Smooth muscle cell (in vitro differentiated cells): ENCODE measurements at regions not wholly inside any gene's neighbourhood (a gene's known extent, or its start where the extent isn't known, plus 50 kb on each side); places are given as distances from the start of the nearest gene placed in this dataset.

Experiments used
- DNase-seq: peaks from one replicate; lab custom pipeline; 2025; ENCODE audit not compliant: unreplicated experiment; lab: John Stamatoyannopoulos, UW
- H2AFZ ChIP-seq: fragments of 200-600 bp; sonication (generic); 2 replicates; pipeline ENCODE4 v1.6.0; 2016; ENCODE audit warnings: antibody characterized with exemption, low read depth, mild to moderate bottlenecking
- H3F3A ChIP-seq: fragments of 200-600 bp; sonication (generic); 2 replicates; pipeline ENCODE4 v1.6.0; 2017; ENCODE audit warnings: antibody characterized with exemption, low read depth
- H3K27ac ChIP-seq: fragments of 200-600 bp; sonication (generic); 2 replicates; pipeline ENCODE4 v1.5.1; 2016; ENCODE audit warnings: low read depth, mild to moderate bottlenecking
- H3K27me3 ChIP-seq: fragments of 200-600 bp; sonication (generic); 2 replicates; pipeline ENCODE4 v1.6.1; 2016; ENCODE audit warnings: low read depth, mild to moderate bottlenecking
- H3K36me3 ChIP-seq: fragments of 200-600 bp; sonication (generic); 2 replicates; pipeline ENCODE4 v1.5.1; 2016; ENCODE audit warnings: low read depth
- H3K4me1 ChIP-seq: fragments of 200-600 bp; sonication (generic); 2 replicates; pipeline ENCODE4 v1.5.1; 2016; ENCODE audit warnings: low read depth
- H3K4me2 ChIP-seq: fragments of 200-600 bp; sonication (generic); 2 replicates; pipeline ENCODE4 v1.6.0; 2016; ENCODE audit warnings: mild to moderate bottlenecking
- H3K4me3 ChIP-seq: fragments of 200-600 bp; sonication (generic); 2 replicates; pipeline ENCODE4 v1.5.1; 2016; ENCODE audit warnings: mild to moderate bottlenecking
- H3K79me2 ChIP-seq: fragments of 200-600 bp; sonication (generic); 2 replicates; pipeline ENCODE4 v1.6.0; 2016; ENCODE audit warnings: low read depth, mild to moderate bottlenecking
- H3K9ac ChIP-seq: fragments of 200-600 bp; sonication (generic); 2 replicates; pipeline ENCODE4 v1.6.0; 2016; ENCODE audit warnings: low read depth
- H3K9me3 ChIP-seq: fragments of 200-600 bp; sonication (generic); replicated peaks from 2 replicates; pipeline ENCODE4 v1.5.1; 2016; ENCODE audit warnings: low read depth
- H4K20me1 ChIP-seq: fragments of 200-600 bp; sonication (generic); 2 replicates; pipeline ENCODE4 v1.6.0; 2016; ENCODE audit warnings: low read depth
- WGBS: methylation state at CpG from one replicate; pipeline ENCODE4 v1.1.7; 2016; ENCODE audit warnings: low lambda C conversion rate; 5-methylcytosine and 5-hydroxymethylcytosine counted together
- TF ChIP-seq, protein P1 (sequence below): fragments of 200-600 bp; sonication (generic); IDR thresholded peaks from 2 replicates; pipeline ENCODE4 v1.5.1; 2017; ENCODE audit warnings: borderline replicate concordance, mild to moderate bottlenecking, antibody characterized with exemption; ENCODE audit not compliant: insufficient read depth, poor library complexity, severe bottlenecking

- H3K9me3 ChIP-seq, result no peaks in the 10 kb centered on the region
- no peaks in the 10 kb centered on the region for H3K36me3 ChIP-seq
- no peak for DNase-seq
- H3K4me1 ChIP-seq, result no peaks in the 10 kb centered on the region
- no peaks in the 10 kb centered on the region for H4K20me1 ChIP-seq
- H3K79me2 ChIP-seq, result no peaks in the 10 kb centered on the region
- peaks cover 3% of the 10 kb centered on the region for H3K27me3 ChIP-seq
- H3F3A ChIP-seq, result no peaks in the 10 kb centered on the region
- H3K4me3 ChIP-seq, result no peak overlapping the region
- H3K4me2 ChIP-seq, result no peak overlapping the region
- no peak overlapping the region for H3K27ac ChIP-seq
- H2AFZ ChIP-seq, result no peak overlapping the region
- H3K9ac ChIP-seq, result no peak overlapping the region
- 100% methylated on average over 1 of the region's 1 CpG for WGBS
- TF ChIP-seq, protein P1, sequence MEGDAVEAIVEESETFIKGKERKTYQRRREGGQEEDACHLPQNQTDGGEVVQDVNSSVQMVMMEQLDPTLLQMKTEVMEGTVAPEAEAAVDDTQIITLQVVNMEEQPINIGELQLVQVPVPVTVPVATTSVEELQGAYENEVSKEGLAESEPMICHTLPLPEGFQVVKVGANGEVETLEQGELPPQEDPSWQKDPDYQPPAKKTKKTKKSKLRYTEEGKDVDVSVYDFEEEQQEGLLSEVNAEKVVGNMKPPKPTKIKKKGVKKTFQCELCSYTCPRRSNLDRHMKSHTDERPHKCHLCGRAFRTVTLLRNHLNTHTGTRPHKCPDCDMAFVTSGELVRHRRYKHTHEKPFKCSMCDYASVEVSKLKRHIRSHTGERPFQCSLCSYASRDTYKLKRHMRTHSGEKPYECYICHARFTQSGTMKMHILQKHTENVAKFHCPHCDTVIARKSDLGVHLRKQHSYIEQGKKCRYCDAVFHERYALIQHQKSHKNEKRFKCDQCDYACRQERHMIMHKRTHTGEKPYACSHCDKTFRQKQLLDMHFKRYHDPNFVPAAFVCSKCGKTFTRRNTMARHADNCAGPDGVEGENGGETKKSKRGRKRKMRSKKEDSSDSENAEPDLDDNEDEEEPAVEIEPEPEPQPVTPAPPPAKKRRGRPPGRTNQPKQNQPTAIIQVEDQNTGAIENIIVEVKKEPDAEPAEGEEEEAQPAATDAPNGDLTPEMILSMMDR, result no peak
Measured at GRCh38 chr2:18398833-18399232, 161.6 kb downstream of the RDH14 start.

DNA sequence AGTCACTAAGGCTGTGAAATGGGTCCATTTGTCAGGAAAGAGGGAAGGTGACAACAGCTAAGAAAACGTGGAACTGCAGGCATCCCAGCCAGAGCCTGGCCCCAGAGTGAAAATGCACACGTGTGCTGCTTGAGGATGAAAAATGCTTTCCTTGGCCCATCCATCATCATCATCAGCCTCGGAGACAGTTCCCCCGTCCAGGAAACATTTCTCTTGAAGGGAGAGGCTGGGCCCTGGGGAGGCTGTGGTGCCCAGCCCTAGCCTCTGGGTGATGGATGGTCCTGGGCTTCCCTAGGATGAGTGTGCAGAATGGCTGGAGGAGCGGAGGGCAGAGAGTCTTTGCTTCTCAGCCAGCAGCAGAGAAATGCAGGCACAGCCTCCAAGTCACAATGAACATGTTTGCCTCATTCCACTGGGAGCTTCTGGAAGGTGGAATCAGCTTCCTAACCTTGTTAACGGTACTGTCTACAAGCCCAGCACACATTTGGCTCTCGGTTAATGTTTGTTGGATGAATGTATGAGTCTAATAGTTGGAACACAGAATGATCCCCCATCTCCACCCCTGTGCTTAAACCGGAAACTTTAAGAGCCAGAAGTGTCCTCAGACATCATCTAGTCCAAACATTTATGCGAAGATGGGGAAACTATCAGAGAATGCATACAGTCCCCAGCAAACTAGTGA, 164.0 kb downstream of the RDH14 start:
- Histone ChIP-seq H3F3A (no peaks in the 10 kb centered on the region), H3K27me3 (peaks cover 3% of the 10 kb centered on the region), H3K4me3 (no peak overlapping the region), H2AFZ (no peak overlapping the region), H3K4me2 (no peak overlapping the region), H3K9me3 (no peaks in the 10 kb centered on the region), H3K79me2 (no peaks in the 10 kb centered on the region), H3K36me3 (no peaks in the 10 kb centered on the region), H4K20me1 (no peaks in the 10 kb centered on the region), H3K9ac (no peak overlapping the region), H3K27ac (no peak overlapping the region), H3K4me1 (no peaks in the 10 kb centered on the region)
- TF ChIP-seq, protein P1, result no peak
- 93% methylated on average over 9 of the region's 9 CpGs for WGBS
- DNase-seq, result no peak

- 95% methylated on average over 5 of the region's 5 CpGs for WGBS
Measured at GRCh38 chr2:18395555-18395954, 164.9 kb downstream of the RDH14 start.

More at GRCh38 chr2:18395555-18395954, 164.9 kb downstream of the RDH14 start:
- H3K79me2 ChIP-seq, result no peaks in the 10 kb centered on the region
- no peak overlapping the region for H2AFZ ChIP-seq
- DNase-seq, result no peak
- H3K36me3 ChIP-seq, result no peaks in the 10 kb centered on the region
- H3F3A ChIP-seq, result no peaks in the 10 kb centered on the region
- no peaks in the 10 kb centered on the region for H4K20me1 ChIP-seq
- H3K27ac ChIP-seq, result no peak overlapping the region
- H3K27me3 ChIP-seq, result peaks cover 3% of the 10 kb centered on the region
- TF ChIP-seq, protein P1, result no peak
- no peak overlapping the region for H3K9ac ChIP-seq
- H3K4me1 ChIP-seq, result no peaks in the 10 kb centered on the region
- no peaks in the 10 kb centered on the region for H3K9me3 ChIP-seq
- no peak overlapping the region for H3K4me2 ChIP-seq
- no peak overlapping the region for H3K4me3 ChIP-seq
